PC-3 (cell line): ENCODE measurements at regions not wholly inside any gene's neighbourhood (a gene's known extent, or its start where the extent isn't known, plus 50 kb on each side); places are given as distances from the start of the nearest gene placed in this dataset.

Source experiments
- EZH2 ChIP-seq: fragments of 300-600 bp; sonication (generic); IDR thresholded peaks from one replicate; pipeline ENCODE4 v1.6.1; 2017; ENCODE audit warnings: antibody characterized with exemption, mild to moderate bottlenecking, low read length; ENCODE audit not compliant: unreplicated experiment
- EZH2phosphoT487 ChIP-seq: fragments of 300-600 bp; sonication (generic); IDR thresholded peaks from 2 replicates; pipeline ENCODE4 v1.6.1; 2018; ENCODE audit warnings: mild to moderate bottlenecking, antibody characterized with exemption, low read length, borderline replicate concordance
- TF ChIP-seq, protein P1 (sequence below): fragments of 300-600 bp; sonication (generic); conservative IDR thresholded peaks from 2 replicates; pipeline ENCODE4 v1.5.1; 2017; ENCODE audit warnings: antibody characterized with exemption, low read depth, mild to moderate bottlenecking, low read length

DNA sequence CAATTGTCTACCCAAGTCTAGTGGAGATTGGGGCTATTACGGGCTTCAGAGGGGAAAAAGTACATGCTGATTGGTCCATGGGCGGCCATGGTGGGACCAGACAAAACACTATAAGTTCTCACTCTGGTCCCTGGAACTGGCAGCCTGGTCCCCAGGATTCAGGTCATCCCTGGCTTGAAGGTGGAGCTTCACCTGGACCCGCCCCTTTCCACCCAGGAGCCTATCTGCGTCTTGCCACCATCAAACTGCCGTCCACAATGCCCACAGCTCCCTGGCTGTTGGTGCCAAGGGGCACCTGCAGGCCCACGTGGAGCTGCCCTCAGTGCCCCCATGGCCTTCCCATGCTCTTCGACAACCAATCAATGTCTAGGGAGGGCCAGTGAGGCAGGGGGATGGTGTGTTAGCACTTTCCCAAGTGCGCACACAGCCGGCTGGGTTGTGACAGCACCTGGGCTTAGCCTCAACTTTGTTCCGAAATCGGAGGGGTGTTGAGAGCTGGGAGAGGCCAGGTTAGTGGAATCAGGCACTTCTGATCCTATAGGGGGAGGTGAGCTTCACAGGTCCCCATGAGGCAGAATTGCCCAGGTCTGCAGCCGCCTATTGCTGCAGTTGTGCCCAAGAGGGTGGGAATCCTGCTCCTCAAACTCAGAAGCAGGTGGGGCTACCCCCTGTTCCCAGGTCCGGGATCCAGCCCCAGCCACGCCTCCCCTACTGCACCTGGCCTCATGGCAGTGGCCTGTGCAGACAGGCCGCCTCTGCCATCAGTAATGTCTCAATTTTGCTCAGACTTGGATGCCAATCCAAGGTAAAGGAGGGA lies 1369.4 kb upstream of the PRMT6 start:
- TF ChIP-seq, protein P1, sequence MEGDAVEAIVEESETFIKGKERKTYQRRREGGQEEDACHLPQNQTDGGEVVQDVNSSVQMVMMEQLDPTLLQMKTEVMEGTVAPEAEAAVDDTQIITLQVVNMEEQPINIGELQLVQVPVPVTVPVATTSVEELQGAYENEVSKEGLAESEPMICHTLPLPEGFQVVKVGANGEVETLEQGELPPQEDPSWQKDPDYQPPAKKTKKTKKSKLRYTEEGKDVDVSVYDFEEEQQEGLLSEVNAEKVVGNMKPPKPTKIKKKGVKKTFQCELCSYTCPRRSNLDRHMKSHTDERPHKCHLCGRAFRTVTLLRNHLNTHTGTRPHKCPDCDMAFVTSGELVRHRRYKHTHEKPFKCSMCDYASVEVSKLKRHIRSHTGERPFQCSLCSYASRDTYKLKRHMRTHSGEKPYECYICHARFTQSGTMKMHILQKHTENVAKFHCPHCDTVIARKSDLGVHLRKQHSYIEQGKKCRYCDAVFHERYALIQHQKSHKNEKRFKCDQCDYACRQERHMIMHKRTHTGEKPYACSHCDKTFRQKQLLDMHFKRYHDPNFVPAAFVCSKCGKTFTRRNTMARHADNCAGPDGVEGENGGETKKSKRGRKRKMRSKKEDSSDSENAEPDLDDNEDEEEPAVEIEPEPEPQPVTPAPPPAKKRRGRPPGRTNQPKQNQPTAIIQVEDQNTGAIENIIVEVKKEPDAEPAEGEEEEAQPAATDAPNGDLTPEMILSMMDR = no peak
- TF ChIP-seq EZH2phosphoT487 (no peak), EZH2 (no peak)
